ENCODE measurements at regions not wholly inside any gene's neighbourhood (a gene's known extent, or its start where the extent isn't known, plus 50 kb on each side); places are given as distances from the start of the nearest gene placed in this dataset.
"Not testable (repeated sequence)": the region's sequence is repeated elsewhere in the genome, so short reads cannot be mapped to it uniquely, and the experiment has no call there.

- in situ Hi-C loops (cut with MboI; ENCODE audit: low sequenced_read_pairs) = no loop called here
These were observed 79.8 kb upstream of the CYRIA start for GRCh38 chr2:16745466-16745865.

GRCh38 chr2:16744521-16744920 is 78.9 kb upstream of the CYRIA start:
- in situ Hi-C loops (cut with MboI; ENCODE audit: low sequenced_read_pairs) = no loop called here

GRCh38 chr2:16742026-16742425 is 76.4 kb upstream of the CYRIA start:
- in situ Hi-C loops (cut with MboI; ENCODE audit: low sequenced_read_pairs) = no loop called here

GRCh38 chr2:16741498-16741897 is 75.9 kb upstream of the CYRIA start:
- in situ Hi-C loops (cut with MboI; ENCODE audit: low sequenced_read_pairs) = no loop called here

- in situ Hi-C loops (cut with MboI; ENCODE audit: low sequenced_read_pairs) = no loop called here
These were observed 74.3 kb upstream of the CYRIA start for GRCh38 chr2:16739778-16740581.

GRCh38 chr2:16738361-16739225 is 73.0 kb upstream of the CYRIA start:
- in situ Hi-C loops (cut with MboI; ENCODE audit: low sequenced_read_pairs) = no loop called here

GRCh38 chr2:16737812-16738211 is 72.2 kb upstream of the CYRIA start:
- in situ Hi-C loops (cut with MboI; ENCODE audit: low sequenced_read_pairs) = no loop called here

- in situ Hi-C loops (cut with MboI; ENCODE audit: low sequenced_read_pairs) = no loop called here
These were observed 71.0 kb upstream of the CYRIA start for GRCh38 chr2:16736633-16737032.

GRCh38 chr2:16729335-16729734 is 63.7 kb upstream of the CYRIA start:
- in situ Hi-C loops (cut with MboI; ENCODE audit: low sequenced_read_pairs) = no loop called here

GRCh38 chr2:16728351-16729136 is 62.9 kb upstream of the CYRIA start:
- in situ Hi-C loops (cut with MboI; ENCODE audit: low sequenced_read_pairs) = no loop called here

- in situ Hi-C loops (cut with MboI; ENCODE audit: low sequenced_read_pairs) = not testable (repeated sequence)
These were observed 62.2 kb upstream of the CYRIA start for GRCh38 chr2:16727849-16728248.

GRCh38 chr2:16727256-16727655 is 61.6 kb upstream of the CYRIA start:
- in situ Hi-C loops (cut with MboI; ENCODE audit: low sequenced_read_pairs) = no loop called here

GRCh38 chr2:16726577-16726976 is 60.9 kb upstream of the CYRIA start:
- in situ Hi-C loops (cut with MboI; ENCODE audit: low sequenced_read_pairs) = no loop called here

- in situ Hi-C loops (cut with MboI; ENCODE audit: low sequenced_read_pairs) = no loop called here
These were observed 60.5 kb upstream of the CYRIA start for GRCh38 chr2:16726147-16726546.

- in situ Hi-C loops (cut with MboI; ENCODE audit: low sequenced_read_pairs) = no loop called here
These were observed 59.9 kb upstream of the CYRIA start for GRCh38 chr2:16725549-16725948.

GRCh38 chr2:16722677-16723076 is 57.0 kb upstream of the CYRIA start:
- in situ Hi-C loops (cut with MboI; ENCODE audit: low sequenced_read_pairs) = no loop called here

GRCh38 chr2:16722126-16722525 is 56.5 kb upstream of the CYRIA start:
- in situ Hi-C loops (cut with MboI; ENCODE audit: low sequenced_read_pairs) = no loop called here

GRCh38 chr2:16721529-16721928 is 55.9 kb upstream of the CYRIA start:
- in situ Hi-C loops (cut with MboI; ENCODE audit: low sequenced_read_pairs) = not testable (repeated sequence)

- in situ Hi-C loops (cut with MboI; ENCODE audit: low sequenced_read_pairs) = not testable (repeated sequence)
These were observed 55.1 kb upstream of the CYRIA start for GRCh38 chr2:16720737-16721136.

- in situ Hi-C loops (cut with MboI; ENCODE audit: low sequenced_read_pairs) = no loop called here
These were observed 53.8 kb upstream of the CYRIA start for GRCh38 chr2:16719485-16719808.

Measured in HL-60/S4 treated with retinoic acid at 250 ng/mL for 4 days and 3 days (cell line).